OCI-LY7 (cell line): ENCODE measurements at regions not wholly inside any gene's neighbourhood (a gene's known extent, or its start where the extent isn't known, plus 50 kb on each side); places are given as distances from the start of the nearest gene placed in this dataset.
"Not testable (repeated sequence)": the region's sequence is repeated elsewhere in the genome, so short reads cannot be mapped to it uniquely, and the experiment has no call there.

Source experiments
- EZH2phosphoT487 ChIP-seq: fragments of 200-600 bp; sonication (generic); IDR thresholded peaks from 2 replicates; pipeline ENCODE4 v1.6.1; 2018; ENCODE audit warnings: low read depth, borderline replicate concordance, mild to moderate bottlenecking, mixed run types, antibody characterized with exemption, low read length, moderate library complexity, mixed read lengths
- TF ChIP-seq, protein P1 (sequence below): fragments of 200-600 bp; sonication (generic); conservative IDR thresholded peaks from 2 replicates; pipeline ENCODE4 v1.5.1; 2014; ENCODE audit warnings: mild to moderate bottlenecking, antibody characterized with exemption, low read length, moderate library complexity, mixed read lengths

DNA sequence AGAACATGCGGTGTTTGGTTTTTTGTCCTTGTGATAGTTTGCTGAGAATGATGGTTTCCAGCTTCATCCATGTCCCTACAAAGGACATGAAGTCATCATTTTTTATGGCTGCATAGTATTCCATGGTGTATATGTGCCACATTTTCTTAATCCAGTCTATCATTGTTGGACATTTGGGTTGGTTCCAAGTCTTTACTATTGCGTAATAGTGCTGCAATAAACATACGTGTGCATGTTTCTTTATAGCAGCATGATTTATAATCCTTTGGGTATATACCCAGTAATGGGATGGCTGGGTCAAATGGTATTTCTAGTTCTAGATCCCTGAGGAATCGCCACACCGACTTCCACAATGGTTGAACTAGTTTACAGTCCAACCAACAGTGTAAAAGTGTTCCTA lies 471.6 kb upstream of the MEIS1 start:
- TF ChIP-seq, protein P1, sequence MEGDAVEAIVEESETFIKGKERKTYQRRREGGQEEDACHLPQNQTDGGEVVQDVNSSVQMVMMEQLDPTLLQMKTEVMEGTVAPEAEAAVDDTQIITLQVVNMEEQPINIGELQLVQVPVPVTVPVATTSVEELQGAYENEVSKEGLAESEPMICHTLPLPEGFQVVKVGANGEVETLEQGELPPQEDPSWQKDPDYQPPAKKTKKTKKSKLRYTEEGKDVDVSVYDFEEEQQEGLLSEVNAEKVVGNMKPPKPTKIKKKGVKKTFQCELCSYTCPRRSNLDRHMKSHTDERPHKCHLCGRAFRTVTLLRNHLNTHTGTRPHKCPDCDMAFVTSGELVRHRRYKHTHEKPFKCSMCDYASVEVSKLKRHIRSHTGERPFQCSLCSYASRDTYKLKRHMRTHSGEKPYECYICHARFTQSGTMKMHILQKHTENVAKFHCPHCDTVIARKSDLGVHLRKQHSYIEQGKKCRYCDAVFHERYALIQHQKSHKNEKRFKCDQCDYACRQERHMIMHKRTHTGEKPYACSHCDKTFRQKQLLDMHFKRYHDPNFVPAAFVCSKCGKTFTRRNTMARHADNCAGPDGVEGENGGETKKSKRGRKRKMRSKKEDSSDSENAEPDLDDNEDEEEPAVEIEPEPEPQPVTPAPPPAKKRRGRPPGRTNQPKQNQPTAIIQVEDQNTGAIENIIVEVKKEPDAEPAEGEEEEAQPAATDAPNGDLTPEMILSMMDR = not testable (repeated sequence)
- TF ChIP-seq EZH2phosphoT487 = not testable (repeated sequence)
